ENCODE measurements at regions not wholly inside any gene's neighbourhood (a gene's known extent, or its start where the extent isn't known, plus 50 kb on each side); places are given as distances from the start of the nearest gene placed in this dataset.
"Not testable (repeated sequence)": the region's sequence is repeated elsewhere in the genome, so short reads cannot be mapped to it uniquely, and the experiment has no call there.

DNA sequence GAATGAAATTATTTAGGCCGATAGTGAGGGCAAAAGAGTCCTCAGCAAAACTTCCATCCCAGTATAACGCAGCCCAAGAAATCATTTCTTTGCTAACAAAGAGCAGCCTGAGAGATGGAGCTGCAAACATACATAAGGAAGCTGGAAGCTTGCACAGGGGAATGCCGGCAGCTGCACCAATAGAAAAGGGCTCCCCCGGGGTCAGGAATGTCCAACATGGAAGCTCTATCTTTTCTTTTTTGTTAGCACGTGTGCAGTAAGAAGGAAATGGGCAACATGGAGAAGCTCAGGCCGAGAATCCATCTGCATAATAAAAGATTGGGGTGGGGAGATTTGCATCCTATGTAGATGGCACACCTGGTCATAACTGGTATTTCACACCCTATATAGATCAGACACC is 1363.5 kb upstream of the PCDH20 start:
- no peak for DNase-seq

DNA sequence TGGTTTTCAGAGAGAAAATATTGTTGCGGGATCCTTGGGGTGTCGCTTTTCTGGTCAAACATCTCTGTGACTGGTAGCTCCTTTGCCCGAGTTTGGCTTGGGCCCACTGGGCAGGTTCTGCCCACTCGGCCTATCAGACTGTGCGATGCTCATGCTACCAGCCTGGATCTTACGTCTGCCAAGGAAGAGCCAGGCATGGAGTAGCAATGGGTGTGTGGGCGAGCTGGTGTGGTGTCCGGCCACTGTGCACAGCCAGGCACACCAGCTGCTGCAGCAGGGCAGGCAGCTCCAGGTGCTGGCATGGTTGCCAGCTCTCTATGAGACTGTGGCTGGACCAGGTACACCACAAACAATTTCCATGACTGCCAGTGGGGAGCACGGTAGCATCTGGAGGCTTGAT is 1351.8 kb upstream of the PCDH20 start:
- no peak for DNase-seq

DNA sequence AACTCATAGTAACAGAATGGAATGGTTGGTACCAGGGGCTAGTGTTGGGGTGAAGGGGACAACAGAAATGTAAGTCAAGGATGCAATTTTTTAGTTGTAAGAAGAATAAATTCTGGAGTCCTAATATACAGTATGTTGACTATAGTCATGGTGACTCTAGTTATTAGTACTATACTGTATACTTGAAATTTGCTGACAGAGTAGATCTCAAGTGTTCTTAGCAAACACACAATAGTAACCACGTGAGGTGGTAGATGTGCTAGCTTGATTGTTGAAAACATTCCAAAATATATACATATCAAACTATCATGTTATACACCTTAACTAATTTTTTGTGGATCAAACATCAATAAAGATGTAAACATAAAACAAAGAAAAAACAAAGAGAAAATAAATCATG is 1345.1 kb upstream of the PCDH20 start:
- no peak for DNase-seq

DNA sequence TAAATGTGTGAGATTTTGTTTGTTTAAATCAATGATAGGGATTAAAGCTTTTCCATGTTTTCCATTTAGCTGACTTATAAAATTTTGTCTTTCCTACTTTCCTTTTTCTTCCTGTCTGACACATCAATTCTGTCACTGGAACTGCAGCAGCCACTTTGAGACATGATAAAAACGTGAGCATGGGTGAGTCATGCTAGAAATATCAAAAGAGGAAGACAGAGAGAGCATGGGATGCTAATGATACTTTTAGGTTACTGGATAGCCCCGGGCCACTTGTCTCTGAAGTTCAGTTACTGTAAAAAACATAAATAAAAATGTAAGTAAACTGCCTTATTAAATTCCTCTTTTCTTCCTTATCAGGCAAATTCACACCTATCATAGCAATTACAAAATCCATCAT is 1332.0 kb upstream of the PCDH20 start:
- DNase-seq: no peak

DNA sequence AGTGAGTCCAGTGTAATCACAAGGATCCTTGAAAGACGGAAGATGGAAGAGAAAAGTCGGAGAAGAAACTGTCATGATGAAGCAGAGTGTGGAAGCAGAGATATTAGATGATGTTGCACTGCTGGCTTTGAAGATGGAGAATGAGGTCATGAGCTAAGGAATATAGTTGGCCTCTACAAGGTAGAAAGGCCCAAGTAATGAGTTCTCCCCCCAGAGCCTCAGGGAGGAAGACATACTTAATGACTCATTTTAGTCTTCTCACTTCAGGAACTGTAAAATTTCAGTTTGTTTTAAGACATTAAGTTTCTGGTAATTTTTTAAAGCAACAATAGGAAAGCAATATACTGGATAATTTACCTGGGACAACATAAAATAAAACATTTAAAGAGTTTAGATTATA is 1331.5 kb upstream of the PCDH20 start:
- no peak for DNase-seq

DNA sequence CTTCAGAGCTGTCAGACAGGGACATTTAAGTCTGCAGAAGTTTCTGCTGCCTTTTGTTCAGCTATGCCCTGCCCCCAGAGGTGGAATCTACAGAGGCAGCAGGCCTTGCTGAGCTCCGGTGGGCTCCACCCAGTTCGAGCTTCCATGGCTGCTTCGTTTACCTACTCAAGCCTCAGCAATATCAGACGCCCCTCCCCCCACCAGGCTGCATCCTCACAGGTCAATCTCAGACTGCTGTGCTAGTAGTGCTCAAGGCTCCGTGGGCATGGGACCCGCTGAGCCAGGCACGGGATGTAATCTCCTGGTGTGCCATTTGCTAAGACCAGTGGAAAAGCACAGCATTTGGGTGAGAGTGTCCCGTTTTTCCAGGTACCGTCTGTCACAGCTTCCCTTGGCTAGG is 1314.1 kb upstream of the PCDH20 start:
- not testable (repeated sequence) for DNase-seq

DNA sequence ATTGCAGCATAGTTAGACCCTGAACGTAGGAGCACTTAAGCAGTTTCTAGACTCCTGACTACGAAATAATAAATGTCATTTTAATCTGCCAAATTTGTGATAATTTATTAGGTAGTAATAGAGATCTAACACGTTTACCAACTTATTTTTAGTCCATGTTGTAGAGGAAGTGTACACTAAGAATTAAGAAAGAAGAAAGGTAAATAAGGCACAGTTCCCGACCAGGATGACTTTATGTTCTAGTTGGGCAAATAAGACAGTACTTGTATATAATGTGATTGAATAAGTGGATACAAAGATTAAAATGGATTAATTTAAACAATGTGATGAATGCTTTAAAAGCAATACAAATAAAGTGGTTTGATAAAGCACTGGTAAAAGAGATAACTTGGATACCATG is 1306.2 kb upstream of the PCDH20 start:
- DNase-seq: no peak

DNA sequence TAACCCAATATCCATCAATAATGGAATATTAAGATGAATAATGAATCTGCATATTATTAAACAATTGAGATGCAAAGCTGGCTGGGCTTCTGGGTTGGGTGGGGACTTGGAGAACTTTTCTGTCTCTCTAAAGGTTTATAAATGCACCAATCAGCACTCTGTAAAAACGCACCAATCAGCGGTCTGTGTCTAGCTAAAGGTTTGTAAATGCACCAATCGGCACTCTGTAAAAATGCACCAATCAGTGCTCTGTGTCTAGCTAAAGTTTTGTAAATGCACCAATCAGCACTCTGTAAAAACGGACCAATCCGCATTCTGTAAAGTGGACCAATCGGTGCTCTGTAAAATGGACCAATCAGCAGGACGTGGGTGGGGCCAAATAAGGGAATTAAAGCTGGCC is 1296.3 kb upstream of the PCDH20 start:
- not testable (repeated sequence) for DNase-seq

DNA sequence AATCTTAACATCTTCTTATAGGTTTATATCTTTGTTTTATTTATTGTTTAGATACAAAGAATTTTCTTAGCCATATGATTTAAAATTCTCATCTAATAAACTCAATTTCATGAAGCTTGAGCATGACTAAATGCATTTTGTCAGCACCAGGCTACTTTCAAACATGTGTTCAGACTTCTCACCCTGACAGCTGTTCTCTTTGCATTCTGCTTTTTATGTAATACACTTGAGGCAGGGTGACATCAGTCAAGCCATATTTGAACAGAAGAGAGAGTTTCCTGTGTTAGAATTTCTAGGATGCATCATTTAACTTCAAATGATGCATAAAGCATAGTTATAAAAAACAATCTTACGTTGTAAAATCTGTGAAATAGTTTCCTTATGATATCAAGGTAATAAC is 1295.1 kb upstream of the PCDH20 start:
- DNase-seq: no peak

DNA sequence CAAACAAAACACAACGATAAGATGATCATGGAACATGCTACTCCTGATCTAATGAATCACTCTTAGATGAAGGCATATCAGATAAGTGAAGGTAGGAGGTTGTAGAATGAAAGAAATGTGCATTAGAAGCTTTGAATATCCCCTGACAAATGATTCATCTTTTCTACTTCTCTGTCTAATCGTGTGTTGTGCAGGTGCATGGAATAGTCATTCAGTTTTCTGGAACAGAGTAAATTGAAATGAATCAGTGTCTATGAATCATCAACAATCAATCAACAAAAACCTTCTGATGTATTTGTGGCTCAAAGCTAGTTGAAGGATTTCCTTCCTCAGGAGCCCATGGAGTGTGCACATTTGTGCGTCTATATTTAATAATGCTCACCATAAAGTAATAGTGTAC is 1290.4 kb upstream of the PCDH20 start:
- DNase-seq: no peak

DNA sequence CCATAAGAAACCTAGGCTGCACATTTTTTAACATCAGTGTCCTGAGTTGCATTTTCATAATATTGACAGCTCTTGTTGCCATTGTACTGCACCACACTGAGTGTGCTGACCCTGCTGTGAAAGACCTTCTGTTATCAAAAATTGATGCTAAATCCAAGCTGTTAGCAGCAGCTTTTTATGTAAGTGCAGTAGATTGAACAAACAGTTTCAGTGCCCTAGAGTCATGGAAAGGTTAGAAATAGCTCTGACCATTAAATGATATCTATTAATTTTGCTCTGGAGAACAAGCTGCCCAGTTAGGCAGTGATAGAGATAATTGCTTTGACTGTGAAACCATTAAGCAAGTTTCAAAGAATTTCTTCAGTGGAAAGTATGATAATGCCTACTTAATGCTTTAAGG is 1289.2 kb upstream of the PCDH20 start:
- no peak for DNase-seq

DNA sequence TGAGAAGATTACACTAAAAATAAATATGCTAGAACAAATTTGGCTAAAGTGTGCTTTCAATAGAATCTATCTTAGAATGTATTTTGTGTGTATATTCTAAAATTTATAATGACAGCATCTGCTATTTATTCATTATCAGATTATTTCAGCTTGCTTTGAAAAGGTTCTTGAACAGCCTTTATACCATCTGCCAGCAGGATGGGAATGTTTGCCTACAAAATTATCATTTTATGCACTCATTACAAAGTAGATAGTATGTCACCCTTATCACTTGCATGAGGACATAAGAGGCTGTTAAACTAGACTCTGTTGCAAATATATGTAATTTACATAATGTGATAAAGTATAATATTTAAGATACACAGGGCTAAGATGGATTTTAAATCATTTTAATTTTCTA is 1286.9 kb upstream of the PCDH20 start:
- no peak for DNase-seq

DNA sequence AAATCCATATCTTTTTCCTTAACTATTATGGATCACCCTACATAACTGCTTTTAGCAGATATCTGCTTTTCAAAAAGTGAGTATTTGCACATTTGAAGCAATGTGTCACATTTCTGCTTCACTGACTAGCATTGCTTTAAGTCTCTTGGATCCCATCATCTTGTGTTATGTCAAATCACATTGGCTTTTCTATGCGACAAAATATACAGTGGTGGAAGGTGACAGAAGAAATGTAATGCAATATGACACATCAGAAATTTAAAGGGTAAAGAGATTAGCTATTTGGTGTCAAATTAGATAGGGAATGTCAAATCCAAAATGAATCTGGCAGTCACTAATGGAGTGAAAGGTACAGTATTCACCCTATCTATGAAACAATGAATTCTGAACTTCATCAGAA is 1282.1 kb upstream of the PCDH20 start:
- no peak for DNase-seq

DNA sequence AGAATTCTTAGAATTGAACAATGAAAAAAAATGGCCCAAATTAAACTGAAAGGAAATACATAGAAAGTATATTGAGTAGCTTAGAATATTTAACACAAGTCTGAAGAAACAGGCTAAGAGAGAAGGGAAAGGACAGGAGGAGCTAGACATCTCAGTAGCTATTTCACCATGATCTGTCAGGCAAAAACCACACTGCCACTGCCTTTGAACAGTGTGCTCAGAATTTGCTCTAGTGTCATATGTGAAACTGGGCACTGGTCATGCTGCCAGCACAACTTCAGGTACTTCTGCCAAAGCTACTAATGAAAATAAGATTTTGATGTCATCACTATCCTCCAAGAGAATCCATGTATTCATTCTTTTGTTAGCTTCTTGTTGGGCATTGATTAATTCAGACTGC is 1280.8 kb upstream of the PCDH20 start:
- no peak for DNase-seq

DNA sequence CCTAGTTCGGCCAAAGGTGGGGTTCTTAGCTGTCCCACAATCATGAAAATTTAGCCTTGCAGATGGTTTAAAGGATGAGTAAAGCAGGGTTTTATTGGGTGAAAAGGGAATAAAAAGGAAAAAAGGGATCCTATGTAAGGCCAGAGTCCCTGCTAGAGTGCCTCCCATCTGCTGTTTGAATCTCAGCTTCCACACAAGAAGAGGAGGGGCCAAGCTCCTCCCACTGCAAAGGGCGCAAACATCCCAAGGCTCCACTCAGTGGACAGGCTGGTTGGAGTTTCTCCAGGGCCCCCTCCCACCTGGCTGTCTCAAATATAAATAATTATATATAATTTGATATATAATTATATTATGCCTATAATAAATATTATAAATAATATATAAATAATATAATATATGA is 1272.1 kb upstream of the PCDH20 start:
- no peak for DNase-seq

DNA sequence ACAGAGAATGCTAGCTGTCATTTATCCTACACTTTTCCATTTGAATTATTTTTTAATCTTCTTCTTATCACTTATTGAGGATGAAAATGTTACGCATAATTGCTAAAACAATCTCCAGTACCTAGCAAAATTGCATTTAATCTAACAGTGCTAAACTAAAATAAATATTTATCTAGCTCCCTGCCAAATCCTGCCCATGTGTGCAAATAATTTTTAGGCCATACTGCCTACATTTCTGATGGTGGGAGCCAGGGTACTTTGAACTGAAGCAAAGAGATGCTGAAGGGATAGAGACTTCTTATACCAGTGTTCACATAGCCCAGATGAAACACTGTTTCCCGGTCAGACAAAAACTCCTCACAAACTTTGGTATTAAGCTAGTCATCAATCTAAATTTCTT is 1268.7 kb upstream of the PCDH20 start:
- no peak for DNase-seq

DNA sequence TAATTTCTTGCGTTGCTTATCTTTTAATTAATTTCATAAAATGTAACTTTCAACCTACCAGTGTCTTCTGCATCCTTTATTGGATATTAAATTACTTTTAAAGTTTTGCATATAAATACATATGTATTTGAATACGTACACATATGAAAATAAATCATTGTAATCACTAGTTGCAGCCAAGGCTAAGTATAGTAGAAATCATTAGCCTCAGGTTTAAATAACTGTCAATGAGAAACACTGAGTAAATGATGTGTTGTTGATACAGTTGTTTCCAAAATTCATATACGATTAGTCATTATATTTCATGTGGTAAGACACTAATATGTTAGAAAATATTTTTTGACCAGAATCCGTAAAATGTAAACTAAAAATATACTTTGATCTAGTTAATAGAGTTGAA is 1267.1 kb upstream of the PCDH20 start:
- DNase-seq: no peak

DNA sequence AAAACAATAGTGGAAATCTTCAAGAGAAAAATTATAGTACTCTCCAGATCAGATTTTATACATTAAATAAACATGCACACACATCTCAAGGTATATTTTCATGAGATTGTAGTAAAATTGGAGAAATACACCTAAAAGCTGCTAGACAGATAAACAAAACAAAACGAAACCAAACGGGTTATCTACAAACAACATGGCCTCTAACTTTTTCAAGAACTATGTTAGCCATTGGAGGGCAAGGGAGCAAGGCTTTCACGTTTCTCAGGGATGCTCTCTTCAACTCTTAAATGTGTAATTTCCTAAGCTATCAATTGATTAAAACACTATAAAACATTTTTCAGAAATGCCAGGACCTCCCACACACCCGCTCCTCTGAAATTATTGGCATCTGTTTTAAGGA is 1262.4 kb upstream of the PCDH20 start:
- no peak for DNase-seq

DNA sequence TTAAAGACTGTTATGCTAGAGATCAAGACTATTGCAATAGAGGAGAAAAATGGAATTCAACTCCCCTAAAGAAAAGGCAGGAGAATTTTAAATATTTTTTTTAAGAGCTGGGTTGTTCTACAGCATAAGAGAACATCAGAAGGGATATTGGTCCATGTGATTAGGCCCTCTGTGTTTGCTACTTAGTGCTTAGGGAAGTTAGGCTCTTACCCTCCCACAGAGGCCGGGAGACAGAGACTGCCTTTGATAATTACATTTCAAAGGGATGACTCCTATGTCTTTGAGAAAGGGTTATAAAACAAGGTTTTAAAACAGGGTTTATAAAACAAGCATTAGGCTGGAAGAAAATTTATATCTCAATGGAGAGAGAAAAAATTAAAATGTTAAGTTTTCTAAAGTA is 1248.1 kb upstream of the PCDH20 start:
- DNase-seq: no peak

DNA sequence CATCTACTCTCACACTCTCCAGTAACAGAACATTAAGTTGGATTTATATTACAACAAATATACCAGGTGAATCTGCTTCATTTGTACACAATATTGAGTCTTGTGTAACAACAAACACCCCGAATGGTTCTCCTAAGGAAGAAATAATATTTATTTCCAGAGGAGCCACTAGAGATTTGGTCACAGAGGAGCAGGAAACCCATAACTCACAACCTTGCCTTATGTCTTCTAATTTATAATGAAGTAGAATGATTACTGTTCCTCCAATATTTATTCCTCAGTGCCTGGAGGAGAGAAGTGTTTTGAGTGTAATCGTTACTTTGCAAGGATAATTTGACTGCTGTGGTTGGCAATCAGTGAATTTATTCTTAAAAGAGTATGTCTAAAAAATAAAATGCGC is 1243.7 kb upstream of the PCDH20 start:
- no peak for DNase-seq

DNA sequence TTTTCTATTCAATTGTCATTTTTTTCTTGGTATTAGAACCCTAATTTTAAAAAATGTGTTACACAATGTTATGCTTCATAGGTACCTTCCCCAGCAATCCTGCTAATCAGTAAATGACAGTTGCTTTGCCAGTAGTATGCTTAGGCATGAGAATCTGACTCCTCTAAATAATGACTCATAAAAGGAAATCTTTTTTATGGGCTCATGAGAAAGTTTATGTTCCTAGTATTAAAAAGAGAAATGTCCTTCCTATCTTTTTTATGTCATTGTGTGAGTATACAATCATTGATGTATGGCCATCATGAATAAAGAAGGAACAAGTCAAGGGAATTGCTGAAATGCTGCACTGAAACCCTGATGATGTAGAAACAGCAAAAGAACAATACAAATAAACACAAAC is 1237.7 kb upstream of the PCDH20 start:
- DNase-seq: no peak

DNA sequence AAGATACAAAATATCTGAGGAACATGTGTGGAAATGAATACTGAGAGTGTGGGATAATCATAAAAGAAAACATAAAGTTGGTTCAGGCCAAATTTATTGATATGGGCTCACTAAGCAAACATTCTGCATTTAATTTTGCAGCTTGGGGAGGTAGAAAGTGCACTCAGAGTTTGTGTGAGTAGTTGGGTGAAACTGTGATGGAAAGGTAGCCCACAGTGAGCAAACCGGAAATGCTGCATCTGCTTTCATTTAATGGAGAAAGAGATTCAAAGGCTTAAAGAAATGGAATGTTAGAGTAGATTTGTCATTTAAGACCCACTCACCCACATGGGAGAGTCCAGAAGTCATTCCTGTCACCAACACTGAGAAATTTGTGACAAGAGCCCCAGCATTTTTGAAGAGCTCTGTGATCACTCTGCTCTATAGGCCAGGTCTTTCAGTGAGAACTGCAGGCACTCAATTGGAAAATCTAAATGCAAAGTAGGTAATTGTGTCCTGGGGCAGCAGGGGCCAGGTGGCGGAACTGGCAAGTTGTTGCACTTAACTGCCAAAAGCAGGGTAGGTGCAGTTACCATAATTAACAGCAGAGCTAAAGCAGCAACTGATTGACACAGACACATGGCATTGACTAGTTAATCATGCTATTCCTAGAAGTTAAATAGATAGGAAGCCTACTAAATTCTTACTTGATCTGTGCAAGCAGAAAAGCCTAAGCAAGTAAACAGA is 1228.3 kb upstream of the PCDH20 start:
- no peak for DNase-seq

DNA sequence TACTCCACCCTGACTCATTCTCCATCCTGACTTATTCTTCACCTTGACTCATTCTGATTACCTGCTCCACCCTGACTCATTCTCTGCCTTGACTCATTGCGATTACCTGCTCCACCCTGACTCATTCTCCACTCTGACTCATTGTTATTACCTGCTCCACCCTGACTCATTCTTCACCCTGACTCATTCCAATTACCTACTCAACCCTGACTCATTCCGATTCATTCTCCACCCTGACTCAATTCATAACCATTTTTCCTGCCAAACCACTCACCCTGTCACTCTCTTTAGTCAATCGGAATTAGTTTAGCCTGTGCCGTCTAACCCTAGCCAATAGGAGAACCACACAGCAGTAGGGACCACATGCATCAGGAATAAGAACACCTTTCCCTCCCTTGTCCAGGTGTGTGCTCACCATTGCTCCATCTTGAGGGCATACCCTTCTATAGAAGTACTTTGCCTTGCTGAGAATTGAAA is 1227.4 kb upstream of the PCDH20 start:
- no peak for DNase-seq

DNA sequence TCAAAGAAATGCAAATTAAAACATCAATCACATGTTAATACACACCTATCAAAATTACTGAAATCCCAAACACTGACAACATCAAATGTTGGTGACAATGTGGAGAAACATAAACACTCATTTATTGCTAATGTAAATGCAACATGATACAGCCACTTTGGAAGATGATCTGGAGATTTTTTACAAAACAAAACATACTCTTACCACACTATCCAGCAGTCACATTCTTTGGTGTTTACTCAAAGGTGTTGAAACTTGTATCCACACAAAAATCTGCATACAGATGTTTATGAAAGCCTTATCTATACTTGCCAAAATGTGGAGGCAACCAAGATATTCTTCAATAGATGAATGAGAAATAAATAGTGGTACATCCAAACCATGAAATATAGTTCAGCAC is 1219.5 kb upstream of the PCDH20 start:
- no peak for DNase-seq

DNA sequence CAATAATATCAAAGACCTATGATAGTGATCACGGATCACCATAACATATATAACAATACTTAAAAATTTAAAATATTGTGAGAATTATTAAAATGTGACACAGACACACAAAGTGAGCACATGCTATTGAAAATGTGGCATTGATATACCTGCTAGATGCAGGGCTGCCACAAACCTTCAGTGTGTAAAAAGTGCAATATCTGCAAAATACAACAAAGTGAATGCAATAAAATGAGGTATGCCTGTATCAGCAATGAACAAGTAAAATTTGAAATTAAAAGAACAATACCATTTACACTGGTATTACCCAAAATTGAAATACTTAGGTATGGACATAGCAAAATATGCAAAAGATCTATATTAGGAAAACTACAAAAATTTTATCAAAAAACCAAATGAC is 1217.8 kb upstream of the PCDH20 start:
- DNase-seq: no peak

DNA sequence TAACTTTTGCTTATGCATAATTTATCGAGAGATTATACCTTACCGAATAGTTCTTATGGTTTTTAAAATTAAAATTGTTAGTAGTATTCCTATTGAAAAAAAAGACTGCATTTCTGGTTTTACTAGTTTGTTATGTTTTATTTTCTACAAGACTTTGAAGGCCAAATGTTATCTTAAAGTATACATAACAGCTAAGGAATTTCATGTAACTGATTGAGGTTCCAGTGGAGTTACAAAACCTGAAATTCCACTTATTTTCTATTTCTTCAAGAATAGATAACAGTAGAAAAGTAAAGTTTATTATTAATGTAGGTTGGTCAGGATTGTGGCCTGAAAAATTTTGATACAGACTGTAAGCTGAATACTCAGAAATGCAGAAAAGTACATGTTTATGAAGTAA is 1216.0 kb upstream of the PCDH20 start:
- DNase-seq: no peak
